ENCODE measurements at regions not wholly inside any gene's neighbourhood (a gene's known extent, or its start where the extent isn't known, plus 50 kb on each side); places are given as distances from the start of the nearest gene placed in this dataset.

DNA sequence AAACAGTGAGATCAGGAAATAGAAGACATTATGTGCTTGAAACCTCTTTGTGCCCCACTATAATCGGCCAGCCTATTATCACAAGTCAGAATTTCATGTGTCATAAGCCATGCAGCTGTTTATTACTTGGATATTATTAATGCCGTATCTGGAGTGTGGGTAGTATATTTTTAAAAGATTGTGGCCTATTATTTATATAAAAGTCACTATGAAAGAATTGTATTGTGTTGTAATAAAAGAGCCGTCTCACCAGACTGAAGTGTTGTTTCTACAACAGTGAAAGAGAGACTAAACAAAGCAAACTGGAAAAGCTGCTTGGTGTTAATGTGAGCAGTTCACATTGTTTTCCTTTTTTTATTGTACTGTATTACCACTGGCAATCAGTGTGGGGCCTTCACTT lies 449.1 kb downstream of the PSAT1 start:
- TF ChIP-seq CTCF (IDR thresholded peaks at IDR 0.05) (no peak), POLR2A (IDR thresholded peaks at IDR 0.05) (no peak)

Data from uterus (tissue), 2 donors.